ENCODE measurements at regions not wholly inside any gene's neighbourhood (a gene's known extent, or its start where the extent isn't known, plus 50 kb on each side); places are given as distances from the start of the nearest gene placed in this dataset.

- H3K4me1 ChIP-seq (ENCODE audit: insufficient read depth, low read length), result no peaks in the 10 kb centered on the region
- peaks cover 0 to 46% (median 14%) of the 10 kb centered on the region in 5 donors for H3K9me3 Mint-ChIP-seq
- no peaks in the 10 kb centered on the region for H3K36me3 ChIP-seq (ENCODE audit: insufficient read depth, low read length)
- H3K4me3 ChIP-seq (ENCODE audit: low read length), result no peak overlapping the region
- no peak overlapping the region for H3K27ac Mint-ChIP-seq
- H3K4me3 Mint-ChIP-seq, result no peak overlapping the region
- CTCF ChIA-PET, result no interaction called here
- no peaks in the 10 kb centered on the region for H3K9me3 ChIP-seq (ENCODE audit: low read length)
- no peak overlapping the region for H3K27ac ChIP-seq (ENCODE audit: low read depth, low read length)
- POLR2A ChIA-PET, result no interaction called here
- no peaks in the 10 kb centered on the region for H3K27me3 Mint-ChIP-seq
- no peaks in the 10 kb centered on the region for H3K27me3 ChIP-seq (ENCODE audit: insufficient read depth, low read length, poor library complexity, severe bottlenecking)
- no peaks in the 10 kb centered on the region for H3K4me1 Mint-ChIP-seq
- no peak for DNase-seq
- peaks cover 0 to 7% (median 0%) of the 10 kb centered on the region in 3 donors for H3K36me3 Mint-ChIP-seq
Measured at GRCh38 chrX:8341814-8342590, 122.6 kb upstream of the VCX3B start.

DNA sequence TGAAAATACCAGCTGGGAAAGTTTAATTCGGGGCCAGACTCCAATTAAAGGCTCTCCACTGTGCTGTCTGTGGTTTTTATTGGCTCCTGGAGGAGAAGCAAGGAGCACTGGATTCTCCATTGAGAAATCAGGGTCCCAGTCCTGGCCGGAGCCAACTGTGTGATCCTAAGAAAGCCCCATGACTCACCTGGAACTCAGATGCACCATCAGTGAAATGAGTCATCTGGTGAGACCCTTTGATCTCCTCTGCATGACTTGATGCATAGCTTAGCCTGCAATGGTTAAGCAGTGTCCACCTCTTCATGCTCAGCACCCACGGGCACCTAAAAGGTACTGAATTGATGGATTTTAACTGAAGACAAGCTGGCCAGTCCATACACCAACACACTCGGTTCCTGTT, 119.2 kb upstream of the VCX3B start:
- Mint-ChIP-seq H3K27ac (no peak overlapping the region), H3K4me1 (no peaks in the 10 kb centered on the region), H3K9me3 (peaks cover 0 to 38% (median 12%) of the 10 kb centered on the region in 5 donors), H3K4me3 (no peak overlapping the region), H3K27me3 (no peaks in the 10 kb centered on the region), H3K36me3 (peaks cover 0 to 7% (median 0%) of the 10 kb centered on the region in 3 donors)
- no peak for DNase-seq
- ChIA-PET POLR2A (no interaction called here), CTCF (no interaction called here)
- Histone ChIP-seq H3K4me3 (ENCODE audit: low read length) (no peak overlapping the region), H3K36me3 (ENCODE audit: insufficient read depth, low read length) (no peaks in the 10 kb centered on the region), H3K27ac (ENCODE audit: low read depth, low read length) (no peak overlapping the region), H3K27me3 (ENCODE audit: insufficient read depth, low read length, poor library complexity, severe bottlenecking) (no peaks in the 10 kb centered on the region), H3K4me1 (ENCODE audit: insufficient read depth, low read length) (no peaks in the 10 kb centered on the region), H3K9me3 (ENCODE audit: low read length) (no peaks in the 10 kb centered on the region)

DNA sequence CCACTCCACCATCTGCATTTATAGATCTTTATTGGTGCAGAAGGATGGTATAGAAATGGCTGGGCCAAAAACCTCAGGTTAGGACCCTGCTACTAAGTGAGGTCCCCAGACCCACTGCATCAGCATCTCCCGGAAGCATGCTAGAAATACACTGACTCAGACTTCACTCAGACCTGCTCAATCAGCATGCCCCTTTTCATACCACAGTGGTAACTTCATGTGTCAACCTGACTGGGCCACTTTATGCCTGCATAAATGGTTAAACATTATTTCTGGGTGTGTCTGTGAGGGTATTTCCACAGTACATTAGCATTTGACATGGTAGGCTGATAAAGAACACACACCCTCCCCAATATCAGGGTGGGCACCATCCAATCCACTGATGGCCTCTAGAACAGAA, 118.6 kb upstream of the VCX3B start:
- POLR2A ChIA-PET, result no interaction called here
- CTCF ChIA-PET, result no interaction called here

DNA sequence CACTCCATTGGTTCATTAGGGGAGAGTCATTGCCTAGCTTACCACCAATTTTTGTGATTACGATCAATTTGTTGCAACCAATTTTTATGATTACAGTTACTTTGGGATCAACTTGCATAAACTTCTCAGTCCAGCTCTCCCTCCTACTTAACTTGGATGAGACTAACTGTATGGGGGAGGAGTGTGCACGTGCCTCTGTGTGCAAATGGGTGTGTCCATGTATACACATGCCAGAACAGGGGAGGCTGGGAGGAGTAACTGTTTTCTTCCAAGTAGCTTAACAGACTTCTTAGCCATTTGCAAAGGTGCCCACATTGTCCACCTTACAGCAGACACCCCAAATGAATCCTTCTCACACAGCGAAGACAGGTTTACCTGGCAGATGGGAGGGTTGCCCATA, 117.7 kb upstream of the VCX3B start:
- peaks cover 0 to 7% (median 0%) of the 10 kb centered on the region in 3 donors for H3K36me3 Mint-ChIP-seq
- H3K36me3 ChIP-seq (ENCODE audit: insufficient read depth, low read length), result no peaks in the 10 kb centered on the region
- H3K4me3 Mint-ChIP-seq, result no peak overlapping the region
- ChIA-PET CTCF (no interaction called here), POLR2A (no interaction called here)
- H3K9me3 Mint-ChIP-seq, result peaks cover 0 to 40% (median 16%) of the 10 kb centered on the region in 5 donors
- H3K4me1 Mint-ChIP-seq, result no peaks in the 10 kb centered on the region
- no peak overlapping the region for H3K4me3 ChIP-seq (ENCODE audit: low read length)
- no peaks in the 10 kb centered on the region for H3K9me3 ChIP-seq (ENCODE audit: low read length)
- peaks cover 0 to 1% of the 10 kb centered on the region in 2 donors for H3K27me3 Mint-ChIP-seq
- H3K27ac Mint-ChIP-seq, result no peak overlapping the region
- H3K4me1 ChIP-seq (ENCODE audit: insufficient read depth, low read length), result no peaks in the 10 kb centered on the region
- H3K27ac ChIP-seq (ENCODE audit: low read depth, low read length), result no peak overlapping the region
- no peaks in the 10 kb centered on the region for H3K27me3 ChIP-seq (ENCODE audit: insufficient read depth, low read length, poor library complexity, severe bottlenecking)
- no peak for DNase-seq

More for the DNA sequence above, 118.6 kb upstream of the VCX3B start:
- Histone ChIP-seq H3K4me1 (ENCODE audit: insufficient read depth, low read length) (no peaks in the 10 kb centered on the region), H3K9me3 (ENCODE audit: low read length) (no peaks in the 10 kb centered on the region), H3K4me3 (ENCODE audit: low read length) (no peak overlapping the region), H3K27me3 (ENCODE audit: insufficient read depth, low read length, poor library complexity, severe bottlenecking) (no peaks in the 10 kb centered on the region), H3K27ac (ENCODE audit: low read depth, low read length) (no peak overlapping the region), H3K36me3 (ENCODE audit: insufficient read depth, low read length) (no peaks in the 10 kb centered on the region)
- Mint-ChIP-seq H3K4me3 (no peak overlapping the region), H3K27ac (no peak overlapping the region), H3K36me3 (peaks cover 0 to 7% (median 0%) of the 10 kb centered on the region in 3 donors), H3K4me1 (no peaks in the 10 kb centered on the region), H3K27me3 (peaks cover 0 to 1% of the 10 kb centered on the region in 2 donors), H3K9me3 (peaks cover 0 to 38% (median 12%) of the 10 kb centered on the region in 5 donors)
- no peak for DNase-seq

DNA sequence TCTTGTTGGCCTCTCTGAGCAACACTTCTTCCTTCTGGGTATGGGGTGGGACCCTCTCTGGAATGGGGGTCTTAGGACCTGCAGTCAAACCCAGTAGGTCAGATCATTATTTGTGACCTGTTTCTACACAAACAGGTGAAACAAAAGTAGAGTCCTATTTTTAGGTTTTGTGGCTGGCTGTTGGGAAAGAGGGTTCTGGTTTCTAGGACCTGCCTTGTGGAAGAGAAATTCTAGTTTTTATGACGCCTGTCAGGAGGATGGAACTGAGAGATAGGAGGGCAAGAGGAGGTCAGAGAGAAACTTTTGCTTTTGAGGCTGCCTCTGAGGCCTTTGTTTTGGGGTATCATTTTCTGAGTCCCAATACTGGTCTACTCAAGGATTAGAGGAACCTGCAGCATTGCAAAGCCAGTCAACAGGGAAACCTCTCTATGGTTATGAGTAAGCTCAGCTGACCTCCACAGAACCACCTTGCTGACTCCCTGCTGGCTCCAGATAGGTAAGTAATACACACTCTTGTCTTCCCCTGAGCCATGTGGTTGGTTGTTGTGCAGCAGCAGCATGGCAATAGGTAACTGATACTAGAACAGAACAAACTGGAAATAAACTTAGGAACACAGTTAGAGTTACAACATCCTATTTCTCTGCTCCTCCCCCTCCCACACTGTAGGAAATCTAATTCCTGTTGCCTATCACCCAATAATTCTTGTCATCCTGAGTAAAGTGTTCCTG, 114.7 kb upstream of the VCX3B start:
- Mint-ChIP-seq H3K4me3 (no peak overlapping the region), H3K36me3 (no peaks in the 10 kb centered on the region), H3K4me1 (no peaks in the 10 kb centered on the region), H3K27ac (peak overlapping the region in 1 of 8 donors; percentile 54), H3K27me3 (peaks cover 0 to 1% of the 10 kb centered on the region in 2 donors), H3K9me3 (peaks cover 0 to 20% (median 8%) of the 10 kb centered on the region in 5 donors)
- Histone ChIP-seq H3K36me3 (ENCODE audit: insufficient read depth, low read length) (no peaks in the 10 kb centered on the region), H3K27ac (ENCODE audit: low read depth, low read length) (no peak overlapping the region), H3K9me3 (ENCODE audit: low read length) (no peaks in the 10 kb centered on the region), H3K27me3 (ENCODE audit: insufficient read depth, low read length, poor library complexity, severe bottlenecking) (no peaks in the 10 kb centered on the region), H3K4me3 (ENCODE audit: low read length) (no peak overlapping the region), H3K4me1 (ENCODE audit: insufficient read depth, low read length) (no peaks in the 10 kb centered on the region)
- ChIA-PET POLR2A (no interaction called here), CTCF (no interaction called here)
- DNase-seq, result no peak

GRCh38 chrX:8358302-8358701, 106.3 kb upstream of the VCX3B start:
- no peaks in the 10 kb centered on the region for H3K36me3 ChIP-seq (ENCODE audit: insufficient read depth, low read length)

GRCh38 chrX:8364369-8365141, 100.1 kb upstream of the VCX3B start:
- no peaks in the 10 kb centered on the region for H3K27me3 ChIP-seq (ENCODE audit: insufficient read depth, low read length, poor library complexity, severe bottlenecking)
- Mint-ChIP-seq H3K36me3 (no peaks in the 10 kb centered on the region), H3K27me3 (no peaks in the 10 kb centered on the region), H3K27ac (no peak overlapping the region), H3K9me3 (peaks cover 0 to 10% (median 6%) of the 10 kb centered on the region in 5 donors), H3K4me1 (no peaks in the 10 kb centered on the region), H3K4me3 (no peak overlapping the region)
- H3K9me3 ChIP-seq (ENCODE audit: low read length), result no peaks in the 10 kb centered on the region
- CTCF ChIA-PET, result no interaction called here
- no peak overlapping the region for H3K4me3 ChIP-seq (ENCODE audit: low read length)
- no peak overlapping the region for H3K27ac ChIP-seq (ENCODE audit: low read depth, low read length)
- no peaks in the 10 kb centered on the region for H3K4me1 ChIP-seq (ENCODE audit: insufficient read depth, low read length)
- no peak for DNase-seq
- POLR2A ChIA-PET, result no interaction called here
- no peaks in the 10 kb centered on the region for H3K36me3 ChIP-seq (ENCODE audit: insufficient read depth, low read length)

More at GRCh38 chrX:8358302-8358701, 106.3 kb upstream of the VCX3B start:
- Mint-ChIP-seq H3K27me3 (no peaks in the 10 kb centered on the region), H3K4me1 (no peaks in the 10 kb centered on the region), H3K4me3 (no peak overlapping the region), H3K27ac (no peak overlapping the region), H3K36me3 (no peaks in the 10 kb centered on the region), H3K9me3 (peaks cover 4 to 12% (median 7%) of the 10 kb centered on the region in 5 donors)
- Histone ChIP-seq H3K4me3 (ENCODE audit: low read length) (no peak overlapping the region), H3K27me3 (ENCODE audit: insufficient read depth, low read length, poor library complexity, severe bottlenecking) (no peaks in the 10 kb centered on the region), H3K9me3 (ENCODE audit: low read length) (no peaks in the 10 kb centered on the region), H3K4me1 (ENCODE audit: insufficient read depth, low read length) (no peaks in the 10 kb centered on the region), H3K27ac (ENCODE audit: low read depth, low read length) (no peak overlapping the region)
- DNase-seq, result no peak
- ChIA-PET POLR2A (no interaction called here), CTCF (no interaction called here)

- no peaks in the 10 kb centered on the region for H3K4me1 Mint-ChIP-seq
- POLR2A ChIA-PET, result no interaction called here
- H3K4me1 ChIP-seq (ENCODE audit: insufficient read depth, low read length), result no peaks in the 10 kb centered on the region
- no peaks in the 10 kb centered on the region for H3K36me3 Mint-ChIP-seq
- no peaks in the 10 kb centered on the region for H3K27me3 Mint-ChIP-seq
- CTCF ChIA-PET, result no interaction called here
- H3K9me3 ChIP-seq (ENCODE audit: low read length), result no peaks in the 10 kb centered on the region
- no peak overlapping the region for H3K27ac Mint-ChIP-seq
- H3K4me3 Mint-ChIP-seq, result no peak overlapping the region
- H3K36me3 ChIP-seq (ENCODE audit: insufficient read depth, low read length), result no peaks in the 10 kb centered on the region
- H3K27me3 ChIP-seq (ENCODE audit: insufficient read depth, low read length, poor library complexity, severe bottlenecking), result no peaks in the 10 kb centered on the region
- H3K27ac ChIP-seq (ENCODE audit: low read depth, low read length), result no peak overlapping the region
- H3K4me3 ChIP-seq (ENCODE audit: low read length), result no peak overlapping the region
- peaks cover 0 to 12% (median 7%) of the 10 kb centered on the region in 5 donors for H3K9me3 Mint-ChIP-seq
- no peak for DNase-seq
Measured at GRCh38 chrX:8366481-8366880, 98.1 kb upstream of the VCX3B start.

Data from CD8-positive, alpha-beta memory T cell (primary cell).